Lung (tissue), 11 donors: ENCODE measurements at regions not wholly inside any gene's neighbourhood (a gene's known extent, or its start where the extent isn't known, plus 50 kb on each side); places are given as distances from the start of the nearest gene placed in this dataset.
A peak's percentile ranks its signal among the peaks of the same experiment; 100 is the strongest.

Experiments
- ATAC-seq: fragments of 200-7000 bp; cut with Tn5 transposase; one replicate; pipeline ENCODE4 v1.9.1; 2020; ENCODE audit warnings: moderate number of reproducible peaks; ENCODE audit not compliant: insufficient read depth, low FRiP score
- DNase-seq, 3 donors: peaks; one replicate each; pipeline ENCODE4 v3.0.0-alpha.2; 2013 to 2017
- H3K27ac ChIP-seq, 2 donors: one replicate each; pipeline ENCODE4 v1.5.1; 2013; ENCODE audit warnings: mild to moderate bottlenecking in 2 of 2, moderate library complexity in 2 of 2, control low read depth in 1 of 2, inconsistent platforms in 1 of 2, low read depth in 1 of 2, low read length in 1 of 2
- H3K27me3 ChIP-seq, 3 donors: one replicate each; pipeline ENCODE4 v1.5.1; 2013; ENCODE audit warnings: low read length in 2 of 3; ENCODE audit not compliant: control insufficient read depth in 3 of 3, insufficient read depth in 3 of 3
- H3K36me3 ChIP-seq, 4 donors: one replicate each; pipeline ENCODE4 v1.5.1; 2013; ENCODE audit warnings: low read length in 4 of 4, mild to moderate bottlenecking in 1 of 4, moderate library complexity in 1 of 4; ENCODE audit not compliant: control insufficient read depth in 4 of 4, insufficient read depth in 4 of 4
- H3K4me1 ChIP-seq, 5 donors: one replicate each; pipeline ENCODE4 v1.5.1; 2013; ENCODE audit warnings: low read length in 5 of 5, mild to moderate bottlenecking in 2 of 5, moderate library complexity in 1 of 5; ENCODE audit not compliant: control insufficient read depth in 5 of 5, insufficient read depth in 5 of 5
- H3K4me3 ChIP-seq: one replicate; pipeline ENCODE4 v1.5.1; 2013; ENCODE audit warnings: mild to moderate bottlenecking, control low read depth, moderate library complexity
- H3K9ac ChIP-seq, 2 donors: one replicate each; pipeline ENCODE4 v1.5.1; 2013; ENCODE audit warnings: low read length in 2 of 2, control low read depth in 1 of 2; ENCODE audit not compliant: insufficient read depth in 1 of 2
- H3K9me3 ChIP-seq, 4 donors: one replicate each; pipeline ENCODE4 v1.5.1; 2013; ENCODE audit warnings: low read length in 3 of 4, mild to moderate bottlenecking in 1 of 4, moderate library complexity in 1 of 4; ENCODE audit not compliant: control insufficient read depth in 4 of 4, insufficient read depth in 3 of 4
- WGBS, 2 donors: extraction: QIAGEN DNeasy Blood & Tissue Kit; methylation state at CpG; one replicate each; pipeline ENCODE4 v1.1.7; 2013; 5-methylcytosine and 5-hydroxymethylcytosine counted together
- TF ChIP-seq, protein P1 (sequence below): IDR thresholded peaks from 2 replicates; pipeline ENCODE4 v1.5.1; 2012; ENCODE audit warnings: mild to moderate bottlenecking; ENCODE audit errors: control extremely low read depth, extremely low read depth
- donor health status: control.
- donor health status: control.
- donor health status: Bipolar disorder and iron deficiency.
- donor health status: healthy.
- donor health status: DM: yes; HTN: yes; CAD: no.

DNA sequence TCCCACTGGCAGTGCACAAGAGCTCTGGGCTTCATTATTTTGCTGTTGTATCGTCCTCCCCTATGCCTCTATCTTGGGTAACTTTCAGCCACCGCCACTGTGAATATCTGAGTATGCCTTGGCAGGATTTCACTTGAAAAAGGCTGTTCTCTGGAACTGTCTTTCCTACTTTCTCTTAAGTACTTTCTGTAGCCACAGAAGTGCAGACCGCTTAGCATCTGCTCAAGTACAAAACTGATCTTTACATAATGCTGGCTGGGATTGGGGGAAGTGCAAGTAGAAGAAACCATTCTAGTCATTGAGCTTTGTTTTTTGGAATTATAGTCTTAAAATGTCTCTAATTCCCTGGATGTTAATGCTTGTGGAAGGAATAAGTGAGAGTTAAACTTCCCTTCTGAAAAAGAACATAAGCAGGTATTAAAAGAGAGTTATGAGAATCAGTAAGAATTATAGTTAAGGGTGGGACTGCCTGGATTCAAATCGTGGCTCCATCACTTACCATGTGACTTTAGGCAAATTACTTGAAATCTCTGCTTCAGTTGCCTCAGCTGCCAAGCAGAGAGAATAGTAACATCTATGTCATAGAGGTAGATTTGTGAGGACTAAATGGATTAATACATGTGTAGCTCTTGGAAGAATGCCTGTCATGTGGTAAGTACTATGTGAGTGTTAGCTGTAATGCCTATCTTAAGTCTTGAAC, 77.5 kb downstream of the MID1IP1 start:
- TF ChIP-seq, protein P1, sequence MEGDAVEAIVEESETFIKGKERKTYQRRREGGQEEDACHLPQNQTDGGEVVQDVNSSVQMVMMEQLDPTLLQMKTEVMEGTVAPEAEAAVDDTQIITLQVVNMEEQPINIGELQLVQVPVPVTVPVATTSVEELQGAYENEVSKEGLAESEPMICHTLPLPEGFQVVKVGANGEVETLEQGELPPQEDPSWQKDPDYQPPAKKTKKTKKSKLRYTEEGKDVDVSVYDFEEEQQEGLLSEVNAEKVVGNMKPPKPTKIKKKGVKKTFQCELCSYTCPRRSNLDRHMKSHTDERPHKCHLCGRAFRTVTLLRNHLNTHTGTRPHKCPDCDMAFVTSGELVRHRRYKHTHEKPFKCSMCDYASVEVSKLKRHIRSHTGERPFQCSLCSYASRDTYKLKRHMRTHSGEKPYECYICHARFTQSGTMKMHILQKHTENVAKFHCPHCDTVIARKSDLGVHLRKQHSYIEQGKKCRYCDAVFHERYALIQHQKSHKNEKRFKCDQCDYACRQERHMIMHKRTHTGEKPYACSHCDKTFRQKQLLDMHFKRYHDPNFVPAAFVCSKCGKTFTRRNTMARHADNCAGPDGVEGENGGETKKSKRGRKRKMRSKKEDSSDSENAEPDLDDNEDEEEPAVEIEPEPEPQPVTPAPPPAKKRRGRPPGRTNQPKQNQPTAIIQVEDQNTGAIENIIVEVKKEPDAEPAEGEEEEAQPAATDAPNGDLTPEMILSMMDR = no peak

DNA sequence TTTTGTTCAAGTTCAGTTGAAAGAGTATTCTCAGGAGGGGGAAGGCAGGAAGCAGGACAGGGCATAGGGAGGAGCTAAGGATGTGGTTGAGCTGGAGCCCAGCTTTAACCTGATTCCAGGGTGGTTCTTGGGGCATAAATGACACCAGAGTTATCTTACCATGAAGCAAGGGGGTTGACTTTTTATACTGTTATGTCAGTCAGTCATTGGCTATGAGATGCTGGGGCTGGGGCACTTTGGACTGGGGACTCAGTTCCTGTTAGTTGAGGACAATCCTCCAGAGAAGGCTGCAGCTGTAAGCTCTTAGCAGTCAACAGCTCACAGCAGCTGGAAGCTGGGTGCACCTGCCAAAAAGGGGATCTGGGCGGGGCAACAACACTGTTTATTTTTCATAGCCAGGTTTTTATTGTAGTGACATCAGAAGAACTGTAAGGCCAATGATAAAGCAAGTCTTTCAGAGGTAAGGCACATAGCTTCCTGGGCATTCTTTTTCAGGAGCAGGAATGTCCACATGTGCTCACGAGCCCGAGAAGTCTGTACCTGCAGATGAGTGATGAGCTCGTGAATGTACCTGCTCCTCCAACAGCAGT, 78.5 kb downstream of the MID1IP1 start:
- ATAC-seq (no peak), DNase-seq (no peak)
- H3K27ac ChIP-seq = peak overlapping the region in 1 of 2 donors; percentile 29
- WGBS, 2 donors = 33 to 44% methylated on average over 4 of the region's 4 CpGs
- H3K4me1 ChIP-seq = no peaks in the 10 kb centered on the region
- peaks cover 4 to 20% (median 8%) of the 10 kb centered on the region in 3 donors for H3K27me3 ChIP-seq
- H3K9me3 ChIP-seq = peaks cover 0 to 2% (median 0%) of the 10 kb centered on the region in 4 donors
- TF ChIP-seq, protein P1 = no peak
- no peak overlapping the region for H3K9ac ChIP-seq
- no peaks in the 10 kb centered on the region for H3K36me3 ChIP-seq
- no peak overlapping the region for H3K4me3 ChIP-seq

More for the DNA sequence above, 77.5 kb downstream of the MID1IP1 start:
- Histone ChIP-seq H3K9ac (no peak overlapping the region), H3K27ac (no peak overlapping the region), H3K4me3 (no peak overlapping the region), H3K36me3 (no peaks in the 10 kb centered on the region), H3K27me3 (peaks cover 4 to 20% (median 8%) of the 10 kb centered on the region in 3 donors), H3K4me1 (no peaks in the 10 kb centered on the region), H3K9me3 (peaks cover 0 to 2% (median 0%) of the 10 kb centered on the region in 4 donors)
- ATAC-seq (no peak), DNase-seq (no peak)
- WGBS, 2 donors = 56 to 79% methylated on average over 4 of the region's 4 CpGs

DNA sequence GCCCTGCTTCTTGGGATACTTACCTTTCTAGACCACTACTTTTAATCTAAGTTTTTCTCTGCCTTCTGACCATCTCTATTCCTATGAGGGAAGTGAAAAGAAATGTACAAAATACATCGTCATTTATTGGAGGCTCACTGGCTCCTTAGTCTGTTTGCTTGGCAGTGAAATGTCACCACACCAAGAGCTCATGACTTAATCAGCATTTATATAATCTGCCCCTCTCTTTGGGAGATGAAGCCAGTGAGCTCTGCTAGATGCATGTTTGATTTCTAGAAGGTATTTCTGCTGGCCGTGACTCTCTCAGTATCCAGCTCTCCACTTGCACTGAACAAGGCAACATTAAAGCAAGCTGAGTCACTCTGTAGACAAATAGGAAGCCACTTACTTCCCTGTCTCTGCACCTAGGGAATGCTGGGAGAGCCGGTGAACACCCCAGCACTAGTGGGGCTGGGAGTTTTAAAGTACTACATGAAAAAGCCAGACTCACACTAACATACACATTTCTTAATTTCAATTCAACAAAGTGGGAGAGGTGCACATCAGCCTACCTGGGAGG, 79.1 kb downstream of the MID1IP1 start:
- Histone ChIP-seq H3K9ac (no peak overlapping the region), H3K27ac (peak overlapping the region in 1 of 2 donors; percentile 29), H3K9me3 (peaks cover 0 to 2% (median 0%) of the 10 kb centered on the region in 4 donors), H3K27me3 (peaks cover 4 to 20% (median 8%) of the 10 kb centered on the region in 3 donors), H3K36me3 (no peaks in the 10 kb centered on the region), H3K4me3 (no peak overlapping the region), H3K4me1 (no peaks in the 10 kb centered on the region)
- DNase-seq (no peak), ATAC-seq (peak; percentile 51)
- TF ChIP-seq, protein P1 = no peak
- 30 to 57% methylated on average over 3 of the region's 3 CpGs for WGBS, 2 donors
